ENCODE measurements at regions not wholly inside any gene's neighbourhood (a gene's known extent, or its start where the extent isn't known, plus 50 kb on each side); places are given as distances from the start of the nearest gene placed in this dataset.

DNA sequence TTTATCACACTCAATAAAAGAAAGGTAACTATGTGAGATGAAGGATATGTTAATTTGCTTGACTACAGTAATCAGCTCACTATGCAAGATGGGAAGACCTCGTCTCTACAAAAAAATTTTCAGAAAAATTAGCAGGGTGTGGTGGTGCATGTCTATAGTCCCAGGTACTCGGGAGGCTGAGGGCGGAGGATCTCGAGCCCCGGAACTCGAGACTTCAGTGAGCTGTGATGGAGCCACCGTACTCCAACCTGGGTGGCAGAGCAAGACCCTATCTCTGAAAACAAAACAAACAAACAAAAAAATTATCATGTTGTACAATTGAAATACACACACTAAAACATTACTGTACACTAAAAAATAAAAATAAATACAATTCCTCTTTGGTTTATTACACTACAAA is 376.7 kb upstream of the KLHL1 start:
- TF ChIP-seq POLR2A (IDR thresholded peaks at IDR 0.05; ENCODE audit: low read depth, low read length): no peak
- no peak for TF ChIP-seq POLR2AphosphoS5 (IDR thresholded peaks at IDR 0.05; ENCODE audit: low read depth, low read length)
- TF ChIP-seq PAX5 (IDR thresholded peaks at IDR 0.05; ENCODE audit: insufficient read depth, low read length, severe bottlenecking): no peak

All from GM12891 (cell line).